HEK293 (cell line): ENCODE measurements at regions not wholly inside any gene's neighbourhood (a gene's known extent, or its start where the extent isn't known, plus 50 kb on each side); places are given as distances from the start of the nearest gene placed in this dataset.

Source experiments
- CTCF ChIA-PET: fragments of 350-600 bp; formaldehyde crosslinking; extraction: SDS; loops from one replicate; lab custom pipeline; 2021; ENCODE audit warnings: antibody characterized with exemption; lab: Yijun Ruan, JAX
- POLR2A ChIA-PET: fragments of 300-600 bp; formaldehyde crosslinking; extraction: SDS; loops from one replicate; lab custom pipeline; 2020; ENCODE audit warnings: antibody characterized with exemption, inconsistent platforms; lab: Yijun Ruan, JAX
- H3K27ac ChIP-seq: fragments of 200-500 bp; sonication (Bioruptor generic); 2 replicates; pipeline ENCODE4 v1.5.1; 2014; ENCODE audit warnings: low read depth, low read length, control low read depth, inconsistent platforms; ENCODE audit errors: extremely low read depth
- H3K36me3 ChIP-seq, 2 experiments: fragments of 200-500 bp in 1 of 2; sonication (Bioruptor generic) in 1 of 2; 1 replicate in 1 of 2; 2 replicates in 1 of 2; pipeline ENCODE4 v1.5.1; 2014 to 2017; ENCODE audit warnings: inconsistent platforms in 2 of 2, low read length in 2 of 2; ENCODE audit not compliant: control insufficient read depth in 2 of 2, insufficient read depth in 1 of 2
- H3K4me1 ChIP-seq: fragments of 200-500 bp; sonication (Bioruptor generic); 2 replicates; pipeline ENCODE4 v1.5.1; 2014; ENCODE audit warnings: mild to moderate bottlenecking, low read length, inconsistent platforms; ENCODE audit not compliant: control insufficient read depth, insufficient read depth
- H3K4me3 ChIP-seq: 2 replicates; pipeline ENCODE4 v1.5.1; 2011; ENCODE audit warnings: low read depth, mild to moderate bottlenecking, control low read depth, low read length, moderate library complexity
- H3K9me3 ChIP-seq: fragments of 200-500 bp; sonication (Bioruptor generic); 2 replicates; pipeline ENCODE4 v1.5.1; 2014; ENCODE audit warnings: low read depth, low read length, inconsistent platforms; ENCODE audit not compliant: control insufficient read depth, insufficient read depth
- EGR2 ChIP-seq: fragments of 450-650 bp; formaldehyde crosslinking; IDR thresholded peaks from 2 replicates; pipeline ENCODE4 v1.5.1; 2016; ENCODE audit warnings: low read depth, missing biosample characterization, missing genetic modification characterization
- FEZF1 ChIP-seq: fragments of 450-650 bp; formaldehyde crosslinking; IDR thresholded peaks from 2 replicates; pipeline ENCODE4 v1.5.1; 2016; ENCODE audit warnings: missing biosample characterization, missing genetic modification characterization
- GLIS2 ChIP-seq: fragments of 450-650 bp; formaldehyde crosslinking; IDR thresholded peaks from 2 replicates; pipeline ENCODE4 v1.5.1; 2016; ENCODE audit warnings: missing biosample characterization, missing genetic modification characterization
- HOXC10 ChIP-seq: sonication (generic); formaldehyde crosslinking; IDR thresholded peaks from 2 replicates; pipeline ENCODE4 v1.8.1; 2023; ENCODE audit warnings: mild to moderate bottlenecking, missing genetic modification reagents
- HOXD13 ChIP-seq: sonication (generic); formaldehyde crosslinking; IDR thresholded peaks from 2 replicates; pipeline ENCODE4 v1.8.0; 2022; ENCODE audit warnings: missing genetic modification reagents, borderline replicate concordance
- PRDM1 ChIP-seq: fragments of 450-650 bp; formaldehyde crosslinking; IDR thresholded peaks from 2 replicates; pipeline ENCODE4; 2016; ENCODE audit warnings: missing biosample characterization, missing genetic modification characterization
- ZBTB17 ChIP-seq: fragments of 450-650 bp; formaldehyde crosslinking; IDR thresholded peaks from 2 replicates; pipeline ENCODE4 v1.5.1; 2016; ENCODE audit warnings: missing biosample characterization, missing genetic modification characterization
- ZBTB7A ChIP-seq: fragments of 450-650 bp; formaldehyde crosslinking; IDR thresholded peaks from 2 replicates; pipeline ENCODE4 v1.5.1; 2016; ENCODE audit warnings: low read depth, missing biosample characterization, missing genetic modification characterization
- ZEB2 ChIP-seq: fragments of 450-650 bp; formaldehyde crosslinking; IDR thresholded peaks from 2 replicates; pipeline ENCODE4 v1.5.1; 2016; ENCODE audit warnings: missing biosample characterization, missing genetic modification characterization
- ZNF112 ChIP-seq: fragments of 450-650 bp; formaldehyde crosslinking; IDR thresholded peaks from 2 replicates; pipeline ENCODE4 v1.5.0; 2017; ENCODE audit warnings: missing biosample characterization, missing genetic modification characterization
- ZNF175 ChIP-seq: fragments of 450-650 bp; formaldehyde crosslinking; IDR thresholded peaks from 2 replicates; pipeline ENCODE4 v1.5.1; 2016; ENCODE audit warnings: missing biosample characterization, missing genetic modification characterization
- ZNF274 ChIP-seq, 2 experiments: fragments of 200-500 bp in 1 of 2; fragments of 450-650 bp in 1 of 2; sonication (Bioruptor generic) in 1 of 2; formaldehyde crosslinking in 1 of 2; IDR thresholded peaks; 2 replicates each; pipeline versions ENCODE4 v1.5.1 to v1.6.1; 2014 to 2016; ENCODE audit warnings: borderline replicate concordance in 1 of 2, inconsistent platforms in 1 of 2, low read length in 1 of 2, missing biosample characterization in 1 of 2, missing genetic modification characterization in 1 of 2
- ZNF292 ChIP-seq: fragments of 450-650 bp; formaldehyde crosslinking; IDR thresholded peaks from 2 replicates; pipeline ENCODE4 v1.5.1; 2016; ENCODE audit warnings: low read depth, missing biosample characterization, missing genetic modification characterization, borderline replicate concordance
- ZNF366 ChIP-seq: fragments of 450-650 bp; formaldehyde crosslinking; conservative IDR thresholded peaks from 2 replicates; pipeline ENCODE4 v1.5.1; 2016; ENCODE audit warnings: missing biosample characterization, missing genetic modification characterization
- ZNF610 ChIP-seq: fragments of 450-650 bp; formaldehyde crosslinking; IDR thresholded peaks from 2 replicates; pipeline ENCODE4 v1.5.1; 2016; ENCODE audit warnings: missing biosample characterization, missing genetic modification characterization, borderline replicate concordance
- ZNF623 ChIP-seq: fragments of 450-650 bp; formaldehyde crosslinking; IDR thresholded peaks from 2 replicates; pipeline ENCODE4 v1.5.1; 2016; ENCODE audit warnings: missing biosample characterization, missing genetic modification characterization
- ZNF626 ChIP-seq: fragments of 450-650 bp; sonication (Bioruptor Pico); formaldehyde crosslinking; IDR thresholded peaks from 2 replicates; pipeline ENCODE4 v1.5.1; 2018; ENCODE audit warnings: missing biosample characterization, missing genetic modification characterization, inconsistent platforms
- ZNF629 ChIP-seq: fragments of 450-650 bp; formaldehyde crosslinking; IDR thresholded peaks from 2 replicates; pipeline ENCODE4 v1.5.1; 2017; ENCODE audit warnings: missing biosample characterization, missing genetic modification characterization
- ZNF701 ChIP-seq: fragments of 450-650 bp; formaldehyde crosslinking; IDR thresholded peaks from 2 replicates; pipeline ENCODE4 v1.5.1; 2016; ENCODE audit warnings: missing biosample characterization, missing genetic modification characterization
- ZNF785 ChIP-seq: fragments of 450-650 bp; formaldehyde crosslinking; IDR thresholded peaks from 2 replicates; pipeline ENCODE4 v1.5.1; 2016; ENCODE audit warnings: missing biosample characterization, missing genetic modification characterization
- TF ChIP-seq, protein P1 (sequence below): fragments of 450-650 bp; formaldehyde crosslinking; IDR thresholded peaks from 2 replicates; pipeline ENCODE4 v1.5.1; 2017; ENCODE audit warnings: missing biosample characterization, mild to moderate bottlenecking, missing genetic modification characterization, moderate library complexity
- TF ChIP-seq, protein P2 (sequence below): fragments of 450-650 bp; formaldehyde crosslinking; IDR thresholded peaks from 2 replicates; pipeline ENCODE4 v1.5.1; 2016; ENCODE audit warnings: missing biosample characterization, missing genetic modification characterization
- TF ChIP-seq, protein P3 (sequence below): fragments of 450-650 bp; IDR thresholded peaks from 2 replicates; pipeline ENCODE4 v1.5.1; 2018; ENCODE audit warnings: missing biosample characterization, mild to moderate bottlenecking, missing genetic modification characterization
- TF ChIP-seq, protein P4 (sequence below): fragments of 450-650 bp; formaldehyde crosslinking; IDR thresholded peaks from 2 replicates; pipeline ENCODE4 v1.5.1; 2016; ENCODE audit warnings: missing biosample characterization, missing genetic modification characterization
- TF ChIP-seq, protein P5 (sequence below): fragments of 450-650 bp; formaldehyde crosslinking; IDR thresholded peaks from 2 replicates; pipeline ENCODE4 v1.5.1; 2016; ENCODE audit warnings: missing biosample characterization, missing genetic modification characterization
- TF ChIP-seq, protein P6 (sequence below): fragments of 450-650 bp; formaldehyde crosslinking; IDR thresholded peaks from 2 replicates; pipeline ENCODE4 v1.5.1; 2017; ENCODE audit warnings: missing biosample characterization, missing genetic modification characterization

DNA sequence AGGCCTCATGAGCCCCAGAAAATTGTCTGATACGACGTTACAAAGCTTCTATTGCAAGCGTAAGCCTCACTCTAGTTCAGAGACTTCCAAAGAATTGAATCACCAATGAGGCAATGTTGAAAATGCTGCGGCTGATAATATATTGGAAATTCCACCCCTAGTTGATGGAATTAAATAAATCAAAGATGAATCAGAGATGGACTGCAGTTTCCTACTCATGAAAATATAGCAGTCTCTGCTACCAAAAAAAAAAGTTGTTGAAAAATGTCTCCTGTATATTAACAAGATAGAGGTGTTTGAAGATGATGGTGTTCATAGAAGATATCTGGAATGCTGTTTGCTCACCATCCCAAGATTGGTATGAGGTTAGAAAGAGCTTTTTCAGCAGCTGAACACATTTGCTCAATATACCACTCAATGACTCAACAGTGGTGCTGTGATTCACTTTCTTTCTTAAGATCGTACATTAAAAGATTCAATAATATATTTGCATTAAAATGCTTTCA, 99.8 kb upstream of the ARHGAP28 start:
- Histone ChIP-seq H3K4me3 (no peak overlapping the region), H3K36me3 (no peaks in the 10 kb centered on the region), H3K4me1 (0 out of 2 replicates have a peak, but pooled peaks cover 5% of the 10 kb centered on the region), H3K27ac (no peak overlapping the region)
- CTCF ChIA-PET, result interaction anchor here (0.5 to 1.0 kb wide), 2 partner anchors 256 to 1363 kb away, joined by 3 read pairs; no protein-coding TSS in a partner anchor
- TF ChIP-seq ZNF701 (tag by site-specific recombination) (no peak), ZNF785 (tag by site-specific recombination) (no peak), ZNF366 (no peak), ZNF623 (tag by site-specific recombination) (no peak), PRDM1 (tag by site-specific recombination) (no peak), ZBTB7A (tag by site-specific recombination) (no peak), HOXC10 (CRISPR knock-in tag) (no peak), GLIS2 (no peak)
- TF ChIP-seq, protein P1, sequence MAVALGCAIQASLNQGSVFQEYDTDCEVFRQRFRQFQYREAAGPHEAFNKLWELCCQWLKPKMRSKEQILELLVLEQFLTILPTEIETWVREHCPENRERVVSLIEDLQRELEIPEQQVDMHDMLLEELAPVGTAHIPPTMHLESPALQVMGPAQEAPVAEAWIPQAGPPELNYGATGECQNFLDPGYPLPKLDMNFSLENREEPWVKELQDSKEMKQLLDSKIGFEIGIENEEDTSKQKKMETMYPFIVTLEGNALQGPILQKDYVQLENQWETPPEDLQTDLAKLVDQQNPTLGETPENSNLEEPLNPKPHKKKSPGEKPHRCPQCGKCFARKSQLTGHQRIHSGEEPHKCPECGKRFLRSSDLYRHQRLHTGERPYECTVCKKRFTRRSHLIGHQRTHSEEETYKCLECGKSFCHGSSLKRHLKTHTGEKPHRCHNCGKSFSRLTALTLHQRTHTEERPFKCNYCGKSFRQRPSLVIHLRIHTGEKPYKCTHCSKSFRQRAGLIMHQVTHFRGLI (tag by site-specific recombination), result no peak
- TF ChIP-seq, protein P2, sequence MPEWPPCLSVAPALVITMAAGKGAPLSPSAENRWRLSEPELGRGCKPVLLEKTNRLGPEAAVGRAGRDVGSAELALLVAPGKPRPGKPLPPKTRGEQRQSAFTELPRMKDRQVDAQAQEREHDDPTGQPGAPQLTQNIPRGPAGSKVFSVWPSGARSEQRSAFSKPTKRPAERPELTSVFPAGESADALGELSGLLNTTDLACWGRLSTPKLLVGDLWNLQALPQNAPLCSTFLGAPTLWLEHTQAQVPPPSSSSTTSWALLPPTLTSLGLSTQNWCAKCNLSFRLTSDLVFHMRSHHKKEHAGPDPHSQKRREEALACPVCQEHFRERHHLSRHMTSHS (tag by site-specific recombination), result no peak
- TF ChIP-seq, all 188 proteins: peak for 0
- POLR2A ChIA-PET, result no interaction called here
- H3K9me3 ChIP-seq, result no peaks in the 10 kb centered on the region; the same call in 1 of the 2 replicates

DNA sequence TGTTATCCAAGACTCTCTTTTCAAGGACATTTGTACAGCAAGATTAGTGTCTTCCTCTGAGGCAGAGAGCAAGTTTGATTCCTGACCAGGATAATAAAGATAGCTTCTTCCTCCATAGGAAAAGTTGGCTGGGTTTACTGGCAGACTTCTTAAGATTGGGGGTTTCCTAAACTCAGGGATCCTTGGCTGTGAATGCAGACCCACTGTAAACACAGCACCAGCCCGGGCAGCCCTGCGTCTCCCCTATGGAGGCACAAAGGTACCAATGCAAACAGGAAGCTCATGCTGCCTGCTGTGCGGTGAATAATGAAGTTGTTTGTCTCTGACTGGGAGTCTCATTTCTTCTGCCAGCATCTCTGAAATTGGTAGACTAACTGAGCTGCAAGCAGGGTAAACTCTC, 96.2 kb upstream of the ARHGAP28 start:
- no peak overlapping the region for H3K27ac ChIP-seq
- ChIA-PET POLR2A (no interaction called here), CTCF (no interaction called here)
- no peaks in the 10 kb centered on the region for H3K4me1 ChIP-seq
- no peaks in the 10 kb centered on the region for H3K36me3 ChIP-seq
- no peak overlapping the region for H3K4me3 ChIP-seq
- no peak for TF ChIP-seq ZNF610 (tag by site-specific recombination)
- TF ChIP-seq ZNF626 (tag by site-specific recombination), result no peak
- TF ChIP-seq ZEB2 (tag by site-specific recombination), result no peak
- no peak for TF ChIP-seq ZNF112
- TF ChIP-seq ZNF629, result no peak
- TF ChIP-seq, protein P3, sequence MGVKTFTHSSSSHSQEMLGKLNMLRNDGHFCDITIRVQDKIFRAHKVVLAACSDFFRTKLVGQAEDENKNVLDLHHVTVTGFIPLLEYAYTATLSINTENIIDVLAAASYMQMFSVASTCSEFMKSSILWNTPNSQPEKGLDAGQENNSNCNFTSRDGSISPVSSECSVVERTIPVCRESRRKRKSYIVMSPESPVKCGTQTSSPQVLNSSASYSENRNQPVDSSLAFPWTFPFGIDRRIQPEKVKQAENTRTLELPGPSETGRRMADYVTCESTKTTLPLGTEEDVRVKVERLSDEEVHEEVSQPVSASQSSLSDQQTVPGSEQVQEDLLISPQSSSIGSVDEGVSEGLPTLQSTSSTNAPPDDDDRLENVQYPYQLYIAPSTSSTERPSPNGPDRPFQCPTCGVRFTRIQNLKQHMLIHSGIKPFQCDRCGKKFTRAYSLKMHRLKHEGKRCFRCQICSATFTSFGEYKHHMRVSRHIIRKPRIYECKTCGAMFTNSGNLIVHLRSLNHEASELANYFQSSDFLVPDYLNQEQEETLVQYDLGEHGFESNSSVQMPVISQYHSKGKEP (tag by site-specific recombination), result no peak
- no peak for TF ChIP-seq ZNF274 (IDR thresholded peaks at IDR 0.05; ENCODE audit: low read length)
- no peak for TF ChIP-seq ZNF274 (tag by site-specific recombination; IDR thresholded peaks at IDR 0.05; ENCODE audit: borderline replicate concordance)
- TF ChIP-seq EGR2 (tag by site-specific recombination), result no peak
- no peak for TF ChIP-seq FEZF1 (tag by site-specific recombination)
- TF ChIP-seq, protein P4, sequence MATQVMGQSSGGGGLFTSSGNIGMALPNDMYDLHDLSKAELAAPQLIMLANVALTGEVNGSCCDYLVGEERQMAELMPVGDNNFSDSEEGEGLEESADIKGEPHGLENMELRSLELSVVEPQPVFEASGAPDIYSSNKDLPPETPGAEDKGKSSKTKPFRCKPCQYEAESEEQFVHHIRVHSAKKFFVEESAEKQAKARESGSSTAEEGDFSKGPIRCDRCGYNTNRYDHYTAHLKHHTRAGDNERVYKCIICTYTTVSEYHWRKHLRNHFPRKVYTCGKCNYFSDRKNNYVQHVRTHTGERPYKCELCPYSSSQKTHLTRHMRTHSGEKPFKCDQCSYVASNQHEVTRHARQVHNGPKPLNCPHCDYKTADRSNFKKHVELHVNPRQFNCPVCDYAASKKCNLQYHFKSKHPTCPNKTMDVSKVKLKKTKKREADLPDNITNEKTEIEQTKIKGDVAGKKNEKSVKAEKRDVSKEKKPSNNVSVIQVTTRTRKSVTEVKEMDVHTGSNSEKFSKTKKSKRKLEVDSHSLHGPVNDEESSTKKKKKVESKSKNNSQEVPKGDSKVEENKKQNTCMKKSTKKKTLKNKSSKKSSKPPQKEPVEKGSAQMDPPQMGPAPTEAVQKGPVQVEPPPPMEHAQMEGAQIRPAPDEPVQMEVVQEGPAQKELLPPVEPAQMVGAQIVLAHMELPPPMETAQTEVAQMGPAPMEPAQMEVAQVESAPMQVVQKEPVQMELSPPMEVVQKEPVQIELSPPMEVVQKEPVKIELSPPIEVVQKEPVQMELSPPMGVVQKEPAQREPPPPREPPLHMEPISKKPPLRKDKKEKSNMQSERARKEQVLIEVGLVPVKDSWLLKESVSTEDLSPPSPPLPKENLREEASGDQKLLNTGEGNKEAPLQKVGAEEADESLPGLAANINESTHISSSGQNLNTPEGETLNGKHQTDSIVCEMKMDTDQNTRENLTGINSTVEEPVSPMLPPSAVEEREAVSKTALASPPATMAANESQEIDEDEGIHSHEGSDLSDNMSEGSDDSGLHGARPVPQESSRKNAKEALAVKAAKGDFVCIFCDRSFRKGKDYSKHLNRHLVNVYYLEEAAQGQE (tag by site-specific recombination), result no peak
- no peak for TF ChIP-seq ZNF175 (tag by site-specific recombination)
- no peak for TF ChIP-seq ZNF292 (tag by site-specific recombination)
- no peak for TF ChIP-seq HOXD13 (CRISPR knock-in tag)
- TF ChIP-seq, protein P5, sequence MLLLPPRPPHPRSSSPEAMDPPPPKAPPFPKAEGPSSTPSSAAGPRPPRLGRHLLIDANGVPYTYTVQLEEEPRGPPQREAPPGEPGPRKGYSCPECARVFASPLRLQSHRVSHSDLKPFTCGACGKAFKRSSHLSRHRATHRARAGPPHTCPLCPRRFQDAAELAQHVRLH (tag by site-specific recombination), result no peak
- no peak for TF ChIP-seq ZBTB17 (tag by site-specific recombination)
- TF ChIP-seq, protein P6, sequence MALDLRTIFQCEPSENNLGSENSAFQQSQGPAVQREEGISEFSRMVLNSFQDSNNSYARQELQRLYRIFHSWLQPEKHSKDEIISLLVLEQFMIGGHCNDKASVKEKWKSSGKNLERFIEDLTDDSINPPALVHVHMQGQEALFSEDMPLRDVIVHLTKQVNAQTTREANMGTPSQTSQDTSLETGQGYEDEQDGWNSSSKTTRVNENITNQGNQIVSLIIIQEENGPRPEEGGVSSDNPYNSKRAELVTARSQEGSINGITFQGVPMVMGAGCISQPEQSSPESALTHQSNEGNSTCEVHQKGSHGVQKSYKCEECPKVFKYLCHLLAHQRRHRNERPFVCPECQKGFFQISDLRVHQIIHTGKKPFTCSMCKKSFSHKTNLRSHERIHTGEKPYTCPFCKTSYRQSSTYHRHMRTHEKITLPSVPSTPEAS (tag by site-specific recombination), result no peak
- no peaks in the 10 kb centered on the region; the same call in 1 of the 2 replicates for H3K9me3 ChIP-seq
